ENCODE measurements at regions not wholly inside any gene's neighbourhood (a gene's known extent, or its start where the extent isn't known, plus 50 kb on each side); places are given as distances from the start of the nearest gene placed in this dataset.
"Not testable (repeated sequence)": the region's sequence is repeated elsewhere in the genome, so short reads cannot be mapped to it uniquely, and the experiment has no call there.

DNA sequence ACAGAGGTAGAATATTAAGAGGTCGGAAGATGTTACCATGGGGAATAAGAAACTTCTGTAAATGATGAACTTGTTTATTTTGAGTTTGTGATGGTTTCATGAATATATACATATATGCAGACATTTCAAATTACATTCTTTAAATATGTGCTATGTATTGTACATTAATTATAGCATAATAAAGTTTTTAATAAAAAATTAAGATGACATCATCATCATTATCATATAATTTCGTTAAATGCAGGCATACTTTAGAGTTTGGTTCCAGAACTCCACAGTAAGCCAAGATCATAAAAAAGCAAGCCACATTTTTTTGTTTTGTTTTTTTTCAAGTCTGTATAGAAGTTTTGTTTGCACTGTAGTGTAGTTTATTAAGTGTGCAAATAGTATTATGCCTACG, 1403.5 kb downstream of the EFNA5 start:
- TF ChIP-seq, protein P1, sequence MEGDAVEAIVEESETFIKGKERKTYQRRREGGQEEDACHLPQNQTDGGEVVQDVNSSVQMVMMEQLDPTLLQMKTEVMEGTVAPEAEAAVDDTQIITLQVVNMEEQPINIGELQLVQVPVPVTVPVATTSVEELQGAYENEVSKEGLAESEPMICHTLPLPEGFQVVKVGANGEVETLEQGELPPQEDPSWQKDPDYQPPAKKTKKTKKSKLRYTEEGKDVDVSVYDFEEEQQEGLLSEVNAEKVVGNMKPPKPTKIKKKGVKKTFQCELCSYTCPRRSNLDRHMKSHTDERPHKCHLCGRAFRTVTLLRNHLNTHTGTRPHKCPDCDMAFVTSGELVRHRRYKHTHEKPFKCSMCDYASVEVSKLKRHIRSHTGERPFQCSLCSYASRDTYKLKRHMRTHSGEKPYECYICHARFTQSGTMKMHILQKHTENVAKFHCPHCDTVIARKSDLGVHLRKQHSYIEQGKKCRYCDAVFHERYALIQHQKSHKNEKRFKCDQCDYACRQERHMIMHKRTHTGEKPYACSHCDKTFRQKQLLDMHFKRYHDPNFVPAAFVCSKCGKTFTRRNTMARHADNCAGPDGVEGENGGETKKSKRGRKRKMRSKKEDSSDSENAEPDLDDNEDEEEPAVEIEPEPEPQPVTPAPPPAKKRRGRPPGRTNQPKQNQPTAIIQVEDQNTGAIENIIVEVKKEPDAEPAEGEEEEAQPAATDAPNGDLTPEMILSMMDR (IDR thresholded peaks at IDR 0.05; ENCODE audit: low read depth, low read length), result no peak
- H3K4me3 ChIP-seq (ENCODE audit: low read depth, low read length), result no peak overlapping the region
- DNase-seq (ENCODE audit: low read depth, low spot score), result no peak
- in situ Hi-C loops (cut with HindIII; ENCODE audit: low sequenced_read_pairs), result no loop called here

DNA sequence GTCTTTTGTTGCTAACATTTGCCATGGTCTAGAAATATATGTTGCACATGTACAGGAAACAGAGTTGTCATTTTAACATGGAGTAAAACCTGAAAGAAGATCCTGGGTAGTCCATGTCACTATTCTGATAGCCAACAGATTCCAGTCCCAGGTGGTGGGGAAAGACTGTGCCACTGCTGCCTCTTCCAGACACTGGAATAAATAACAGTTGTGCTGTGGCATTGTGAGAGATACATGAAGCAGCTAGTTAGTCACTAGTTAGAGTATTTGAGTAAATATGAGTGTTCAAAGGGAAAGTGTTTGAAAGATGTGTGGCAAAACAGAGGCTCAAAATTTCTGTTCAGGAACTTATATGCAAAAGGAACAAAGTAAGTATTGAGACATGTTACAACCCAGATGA, 1408.3 kb downstream of the EFNA5 start:
- TF ChIP-seq, protein P1 (IDR thresholded peaks at IDR 0.05; ENCODE audit: low read depth, low read length), result no peak
- in situ Hi-C loops (cut with HindIII; ENCODE audit: low sequenced_read_pairs), result no loop called here
- DNase-seq (ENCODE audit: low read depth, low spot score), result no peak
- no peak overlapping the region for H3K4me3 ChIP-seq (ENCODE audit: low read depth, low read length)

DNA sequence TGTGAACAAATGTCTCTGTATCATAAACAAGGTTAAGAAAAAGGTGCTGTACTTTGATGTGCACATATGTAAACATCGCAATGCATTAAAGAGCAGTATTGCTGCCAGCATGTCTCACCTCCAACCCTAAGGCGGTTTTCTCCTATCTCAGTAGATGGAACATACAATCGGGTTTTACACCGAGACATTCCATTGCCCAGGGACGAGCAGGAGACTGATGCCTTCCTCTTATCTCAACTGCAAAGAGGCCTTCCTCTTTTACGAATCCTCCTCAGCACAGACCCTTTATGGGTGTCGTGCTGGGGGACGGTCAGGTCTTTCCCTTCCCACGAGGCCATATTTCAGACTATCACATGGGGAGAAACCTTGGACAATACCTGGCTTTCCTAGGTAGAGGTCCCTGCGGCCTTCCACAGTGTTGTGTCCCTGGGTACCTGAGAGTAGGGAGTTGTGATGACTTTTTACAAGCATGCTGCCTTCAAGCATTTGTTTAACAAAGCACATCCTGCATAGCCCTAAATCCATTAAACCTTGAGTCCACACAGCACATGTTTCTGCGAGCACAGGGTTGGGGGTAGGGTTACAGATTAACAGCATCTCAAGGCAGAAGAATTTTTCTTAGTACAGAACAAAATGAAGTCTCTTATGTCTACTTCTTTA, 1411.2 kb downstream of the EFNA5 start:
- H3K4me3 ChIP-seq (ENCODE audit: low read depth, low read length); DNase-seq (ENCODE audit: low read depth, low spot score); in situ Hi-C loops (cut with HindIII; ENCODE audit: low sequenced_read_pairs): not testable (repeated sequence)

DNA sequence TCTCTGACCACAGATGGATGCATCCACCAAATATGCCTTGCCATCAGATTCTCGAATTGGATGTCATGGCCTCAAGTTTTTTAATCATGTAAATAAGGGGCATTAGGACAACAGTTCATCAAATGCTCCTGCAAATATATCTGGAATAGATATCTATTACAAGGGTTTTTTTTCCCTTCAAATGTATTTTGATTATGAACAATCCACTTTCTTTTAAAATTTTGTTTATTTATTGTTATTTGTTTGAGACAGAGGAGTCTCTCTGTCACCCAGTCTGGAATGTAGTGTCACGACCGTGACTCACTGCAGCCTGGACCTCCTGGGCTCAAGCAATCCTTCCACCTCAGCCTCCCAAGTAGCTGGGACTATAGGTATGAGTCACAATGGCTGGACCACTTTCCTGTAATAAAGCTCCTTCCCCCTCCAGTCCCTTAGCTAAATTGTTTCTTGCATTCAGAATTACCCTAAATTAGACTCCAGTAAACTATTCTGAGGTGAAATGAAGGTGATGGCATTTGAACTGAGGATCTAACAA, 1412.1 kb downstream of the EFNA5 start:
- TF ChIP-seq, protein P1 (IDR thresholded peaks at IDR 0.05; ENCODE audit: low read depth, low read length), result no peak
- peak; percentile 33 for DNase-seq (ENCODE audit: low read depth, low spot score)
- no peak overlapping the region for H3K4me3 ChIP-seq (ENCODE audit: low read depth, low read length)
- in situ Hi-C loops (cut with HindIII; ENCODE audit: low sequenced_read_pairs), result no loop called here

DNA sequence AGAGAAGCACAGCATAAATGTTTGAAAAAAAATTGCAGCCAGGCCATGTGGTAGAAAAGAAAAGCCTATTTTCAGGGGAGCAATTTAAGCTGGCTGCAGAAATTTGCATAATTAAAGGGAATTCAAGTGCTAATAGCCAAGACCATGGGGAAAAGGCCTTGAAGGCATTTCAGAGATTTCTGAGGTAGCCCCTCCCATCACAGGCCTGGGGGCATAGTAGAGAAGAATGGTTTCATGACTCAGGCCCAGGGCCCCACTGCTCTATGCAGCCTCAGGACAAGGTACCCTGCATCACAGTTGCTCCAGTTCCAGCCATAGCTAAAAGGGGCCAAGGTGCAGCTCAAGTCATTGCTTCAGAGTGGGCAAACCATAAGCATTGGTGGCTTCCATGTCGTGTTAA, 1416.0 kb downstream of the EFNA5 start:
- no peak overlapping the region for H3K4me3 ChIP-seq (ENCODE audit: low read depth, low read length)
- TF ChIP-seq, protein P1 (IDR thresholded peaks at IDR 0.05; ENCODE audit: low read depth, low read length), result no peak
- in situ Hi-C loops (cut with HindIII; ENCODE audit: low sequenced_read_pairs), result no loop called here
- no peak for DNase-seq (ENCODE audit: low read depth, low spot score)

DNA sequence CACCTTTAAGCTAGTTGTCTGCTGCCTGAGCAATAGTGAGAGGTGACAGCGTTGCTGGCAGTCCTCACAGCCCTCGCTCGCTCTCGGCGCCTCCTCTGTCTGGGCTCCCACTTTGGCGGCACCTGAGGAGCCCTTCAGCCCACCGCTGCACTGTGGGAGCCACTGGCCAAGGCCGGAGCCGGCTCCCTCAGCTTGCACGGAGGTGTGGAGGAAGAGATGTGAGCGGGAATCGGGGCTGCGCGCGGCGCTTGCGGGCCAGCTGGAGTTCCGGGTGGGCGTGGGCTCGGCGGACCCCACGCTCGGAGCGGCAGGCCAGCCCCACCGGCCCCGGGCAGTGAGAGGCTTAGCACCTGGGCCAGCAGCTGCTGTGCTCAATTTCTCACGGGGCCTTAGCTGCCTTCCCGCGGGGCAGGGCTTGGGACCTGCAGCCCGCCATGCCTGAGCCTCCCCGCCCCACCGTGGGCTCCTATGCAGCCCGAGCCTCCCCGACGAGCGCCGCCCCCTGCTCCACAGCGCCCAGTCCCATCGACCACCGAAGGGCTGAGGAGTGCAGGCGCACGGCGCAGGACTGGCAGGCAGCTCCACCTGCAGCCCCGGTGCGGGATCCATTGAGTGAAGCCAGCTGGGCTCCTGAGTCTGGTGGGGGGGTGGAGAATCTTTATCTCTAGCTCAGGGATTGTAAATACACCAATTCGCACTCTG, 1424.5 kb downstream of the EFNA5 start:
- H3K4me3 ChIP-seq (ENCODE audit: low read depth, low read length); DNase-seq (ENCODE audit: low read depth, low spot score); in situ Hi-C loops (cut with HindIII; ENCODE audit: low sequenced_read_pairs): not testable (repeated sequence)

DNA sequence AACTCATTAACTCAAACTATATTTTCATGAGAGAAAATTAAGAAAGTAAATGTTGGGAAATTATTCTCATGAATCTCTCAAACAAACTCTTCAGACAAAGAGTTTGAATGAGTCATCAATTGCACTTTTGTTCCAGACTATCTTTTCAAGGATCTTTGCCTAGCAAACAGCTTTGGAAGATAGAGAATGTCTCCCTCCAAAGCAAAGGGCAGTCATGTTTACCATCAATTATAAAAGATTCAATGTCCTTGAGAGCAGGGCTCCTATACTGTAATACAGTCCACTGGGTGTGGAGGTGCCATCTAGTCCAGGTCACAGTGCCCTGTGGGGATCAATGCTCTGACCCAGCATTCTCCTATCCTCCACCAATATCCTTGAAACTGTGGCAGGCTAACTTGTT, 1429.3 kb downstream of the EFNA5 start:
- peak; percentile 5 for DNase-seq (ENCODE audit: low read depth, low spot score)
- TF ChIP-seq, protein P1 (IDR thresholded peaks at IDR 0.05; ENCODE audit: low read depth, low read length), result no peak
- no peak overlapping the region for H3K4me3 ChIP-seq (ENCODE audit: low read depth, low read length)
- in situ Hi-C loops (cut with HindIII; ENCODE audit: low sequenced_read_pairs), result no loop called here
